GM19468 (cell line): ENCODE measurements at regions not wholly inside any gene's neighbourhood (a gene's known extent, or its start where the extent isn't known, plus 50 kb on each side); places are given as distances from the start of the nearest gene placed in this dataset.
"Not testable (repeated sequence)": the region's sequence is repeated elsewhere in the genome, so short reads cannot be mapped to it uniquely, and the experiment has no call there.

Experiments
- ATAC-seq: cut with Tn5 transposase; IDR thresholded peaks from one replicate; pipeline ENCODE4 v1.9.1; 2021; ENCODE audit warnings: mild to moderate bottlenecking, moderate library complexity, moderate number of reproducible peaks; ENCODE audit not compliant: unreplicated experiment; ENCODE audit errors: extremely low read depth

- no peak for ATAC-seq
These were observed 54.8 kb downstream of the OTUD1 start for GRCh38 chr10:23493711-23494110.

DNA sequence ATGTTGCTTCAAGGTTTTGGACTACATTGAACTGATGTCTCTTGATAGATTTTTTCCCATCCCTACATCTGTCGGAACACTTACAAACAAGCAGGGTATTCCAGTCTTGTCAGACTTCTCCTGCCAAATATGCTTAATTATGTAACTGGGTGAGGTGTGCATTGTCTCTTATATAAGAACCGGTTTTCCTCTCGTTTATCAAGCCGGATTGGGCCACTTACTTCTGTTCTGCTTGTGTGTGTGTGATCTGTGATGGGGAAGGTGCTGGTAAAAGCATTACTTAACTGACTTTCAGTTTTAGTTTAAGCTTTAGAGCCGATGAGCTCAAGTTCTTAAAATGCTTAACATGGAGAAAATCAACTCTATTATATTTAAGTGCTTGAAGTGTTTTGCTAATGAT, 57.9 kb downstream of the OTUD1 start:
- no peak for ATAC-seq

- ATAC-seq, result no peak
These were observed 60.7 kb downstream of the OTUD1 start for GRCh38 chr10:23499372-23500132.

GRCh38 chr10:23505797-23506465, 67.1 kb downstream of the OTUD1 start:
- no peak for ATAC-seq

DNA sequence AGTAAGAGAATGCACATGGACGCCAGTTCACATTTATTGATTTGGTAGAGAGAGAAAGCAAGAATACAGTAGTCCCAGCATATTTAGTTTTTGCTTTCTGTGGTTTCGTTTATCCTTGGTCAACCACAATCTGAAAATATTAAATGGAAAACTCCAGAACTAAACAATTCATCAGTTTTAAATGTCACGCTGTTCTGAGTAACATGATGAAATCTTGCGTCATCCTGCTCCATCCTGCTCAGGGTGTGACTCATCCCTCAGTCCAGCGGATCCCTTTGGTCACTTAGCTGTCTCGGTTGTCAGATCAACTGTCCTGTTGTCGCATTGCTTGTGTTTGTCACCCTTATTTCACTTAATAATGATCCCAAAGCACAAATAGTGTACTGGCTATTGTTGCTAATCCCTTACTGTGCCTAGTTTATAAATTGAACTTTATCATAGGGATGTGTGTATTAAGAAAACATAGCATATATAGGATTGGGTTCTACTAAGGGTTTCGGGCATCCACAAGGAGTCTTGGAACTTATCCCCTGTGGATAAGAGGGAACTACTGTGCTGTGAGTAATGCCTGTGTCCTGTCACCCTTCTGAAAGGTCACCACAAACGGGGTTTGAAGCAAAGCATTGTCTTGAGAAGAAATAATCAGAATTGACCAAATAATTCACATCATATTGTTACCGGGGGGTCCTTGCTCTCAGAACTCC, 73.6 kb downstream of the OTUD1 start:
- no peak for ATAC-seq

DNA sequence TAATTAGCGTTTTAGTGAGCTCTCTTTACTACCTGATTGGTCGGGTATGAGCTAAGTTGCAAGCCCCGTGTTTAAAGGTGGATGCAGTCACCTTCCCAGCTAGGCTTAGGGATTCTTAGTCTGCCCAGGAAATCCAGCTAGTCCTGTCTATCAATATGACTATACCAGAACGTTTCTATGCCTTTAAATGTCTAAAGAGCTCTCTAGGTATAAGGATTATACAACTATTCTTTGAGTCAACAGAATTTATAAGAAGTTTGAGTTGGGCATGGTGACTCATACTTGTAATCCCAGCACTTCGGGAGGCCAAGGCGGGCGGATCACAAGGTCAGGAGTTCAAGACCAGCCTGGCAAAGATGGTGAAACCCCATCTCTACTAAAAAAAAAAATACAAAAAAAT, 74.7 kb downstream of the OTUD1 start:
- not testable (repeated sequence) for ATAC-seq

GRCh38 chr10:23514321-23514720, 75.4 kb downstream of the OTUD1 start:
- ATAC-seq, result no peak

DNA sequence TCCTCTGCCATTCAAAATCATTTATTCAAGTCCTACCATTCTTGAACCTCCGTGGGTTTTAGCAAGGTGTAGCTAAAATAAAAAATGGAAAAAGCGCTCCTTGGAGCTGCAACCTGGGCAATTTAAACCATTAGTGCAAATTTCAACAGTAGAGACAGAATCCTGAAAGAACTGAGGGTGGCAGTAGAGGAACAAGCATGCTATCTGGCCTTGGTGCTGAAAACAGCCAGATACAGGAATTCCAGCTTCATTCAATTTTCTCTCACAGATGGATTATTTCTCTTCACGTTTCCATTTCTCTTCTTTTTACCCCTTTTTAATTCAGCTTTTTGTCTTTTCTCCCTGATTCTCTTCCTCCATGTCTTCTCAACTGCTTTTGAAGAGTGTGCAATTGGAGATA, 77.7 kb downstream of the OTUD1 start:
- no peak for ATAC-seq

GRCh38 chr10:23517155-23517554, 78.3 kb downstream of the OTUD1 start:
- no peak for ATAC-seq

- no peak for ATAC-seq
These were observed 82.9 kb downstream of the OTUD1 start for GRCh38 chr10:23521735-23522134.

DNA sequence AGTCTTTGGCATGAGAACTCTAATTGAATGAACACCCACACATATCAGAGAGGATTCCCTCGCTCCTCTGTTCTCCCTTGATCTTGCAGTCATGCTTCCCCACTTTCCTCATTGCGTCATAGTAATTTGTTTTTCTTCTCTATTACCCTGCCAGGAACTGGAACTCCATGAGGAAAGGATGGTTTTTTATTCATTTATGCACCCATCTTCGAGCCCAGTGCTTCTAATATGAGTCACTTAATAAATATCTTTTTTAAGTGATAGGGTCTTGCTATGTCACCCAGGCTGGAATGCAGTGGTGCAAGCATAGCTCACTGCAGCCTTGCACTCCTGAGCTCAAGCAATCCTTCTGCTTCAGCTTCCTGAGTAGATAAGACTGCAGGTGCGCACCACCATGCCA, 83.5 kb downstream of the OTUD1 start:
- no peak for ATAC-seq

GRCh38 chr10:23523251-23523650, 84.4 kb downstream of the OTUD1 start:
- no peak for ATAC-seq

- no peak for ATAC-seq
These were observed 86.5 kb downstream of the OTUD1 start for GRCh38 chr10:23525406-23525805.

DNA sequence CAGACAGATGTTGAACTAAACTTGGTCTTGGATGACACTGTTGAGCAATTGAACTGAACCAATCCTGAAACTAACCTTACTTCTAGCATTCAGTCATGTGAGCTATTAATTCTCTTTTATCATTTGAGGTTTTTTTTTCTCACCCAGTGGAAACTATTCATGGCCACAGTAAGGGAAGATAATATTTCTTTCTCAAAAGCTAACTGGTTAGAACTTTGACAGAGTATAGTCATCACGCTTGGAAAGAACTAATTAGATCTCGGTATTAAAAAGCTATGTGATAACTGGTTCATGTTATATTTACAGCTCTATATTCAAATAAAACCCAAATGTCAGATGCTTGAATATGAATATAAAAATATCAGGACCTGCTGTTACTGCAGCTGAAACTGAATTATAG, 89.5 kb downstream of the OTUD1 start:
- ATAC-seq, result no peak

GRCh38 chr10:23529625-23530024, 90.8 kb downstream of the OTUD1 start:
- ATAC-seq, result no peak

GRCh38 chr10:23530079-23530478, 91.2 kb downstream of the OTUD1 start:
- ATAC-seq, result no peak

DNA sequence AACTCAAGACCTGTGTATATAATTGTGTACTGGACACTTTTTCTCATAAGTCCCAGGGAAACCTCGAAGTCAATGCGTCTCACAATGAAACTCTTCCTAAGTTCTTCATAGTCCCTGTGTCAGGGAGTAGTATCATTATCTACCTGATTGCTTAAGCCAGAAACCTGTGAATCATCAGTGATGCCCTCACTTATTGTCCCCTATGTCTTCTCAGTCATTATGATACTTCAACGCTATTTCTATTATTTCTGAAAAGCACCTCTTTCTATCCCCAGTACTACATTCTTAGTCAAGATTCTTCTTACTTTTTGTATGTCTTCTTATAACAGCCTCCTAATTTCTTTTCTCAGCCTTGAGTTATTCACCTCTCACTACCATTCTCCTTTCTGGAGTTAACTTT, 94.3 kb downstream of the OTUD1 start:
- no peak for ATAC-seq

DNA sequence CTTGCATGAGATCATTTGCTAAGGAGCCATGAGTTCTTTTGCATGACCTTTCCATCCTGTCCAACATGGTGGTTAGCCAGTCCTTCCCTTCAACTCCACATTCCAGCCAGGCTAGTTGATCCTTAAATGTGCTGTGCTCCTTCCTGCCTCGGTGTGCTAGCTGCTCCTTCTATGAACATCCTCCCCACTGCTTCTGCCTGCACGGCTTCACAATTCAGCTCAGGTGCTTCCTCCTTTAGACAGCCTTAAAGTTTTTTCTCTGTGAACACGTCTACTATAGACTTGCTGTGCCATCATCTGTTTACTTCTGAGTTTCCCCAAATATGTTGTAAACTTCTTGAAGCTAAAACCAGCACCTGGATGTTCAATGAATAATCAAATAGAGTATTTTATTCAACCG, 95.5 kb downstream of the OTUD1 start:
- no peak for ATAC-seq

- no peak for ATAC-seq
These were observed 95.9 kb downstream of the OTUD1 start for GRCh38 chr10:23534761-23535160.

DNA sequence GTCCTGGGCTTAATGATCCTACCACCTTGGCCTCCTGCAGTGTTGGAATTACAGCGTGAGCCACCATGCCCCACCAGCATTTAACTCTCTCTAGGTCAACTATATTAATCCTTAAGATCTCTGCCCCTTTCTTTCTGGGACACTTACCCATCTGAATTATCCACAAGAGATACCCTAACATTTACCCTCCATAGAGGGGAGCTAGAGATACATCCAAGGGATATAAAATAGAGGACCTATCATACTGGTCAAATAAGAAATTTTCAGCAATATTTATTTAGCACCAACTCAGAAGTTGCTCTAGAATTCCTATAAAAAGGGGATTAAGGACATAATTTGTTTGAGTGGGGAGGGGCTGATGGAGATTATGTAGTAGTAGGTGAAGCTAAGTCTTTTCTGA, 96.5 kb downstream of the OTUD1 start:
- no peak for ATAC-seq

- no peak for ATAC-seq
These were observed 100.1 kb downstream of the OTUD1 start for GRCh38 chr10:23538968-23539367.
